ENCODE measurements at regions not wholly inside any gene's neighbourhood (a gene's known extent, or its start where the extent isn't known, plus 50 kb on each side); places are given as distances from the start of the nearest gene placed in this dataset.
"Not testable (repeated sequence)": the region's sequence is repeated elsewhere in the genome, so short reads cannot be mapped to it uniquely, and the experiment has no call there.

GRCh38 chr6:144369696-144370095, 84.6 kb downstream of the UTRN start:
- TF ChIP-seq CTCF, POLR2A (IDR thresholded peaks at IDR 0.05): not testable (repeated sequence)

Data from Peyer's patch (tissue), 4 donors.